IMR-90 (cell line): ENCODE measurements at regions not wholly inside any gene's neighbourhood (a gene's known extent, or its start where the extent isn't known, plus 50 kb on each side); places are given as distances from the start of the nearest gene placed in this dataset.

Experiments
- ATAC-seq: fragments of 200-7000 bp; cut with Tn5 transposase; 2 replicates; pipeline ENCODE4 v1.9.1; 2020; ENCODE audit warnings: low read depth, mild to moderate bottlenecking, moderate library complexity
- BruUV-seq: library from RNA; stranded (reverse); fragments of 400-500 nt; replicated peaks from 2 replicates; lab custom pipeline; 2021; lab: Mats Ljungman, UMichigan
- CTCF ChIA-PET: fragments of 300-600 bp; formaldehyde crosslinking; extraction: SDS; loops from one replicate; lab custom pipeline; 2021; ENCODE audit warnings: antibody characterized with exemption; lab: Yijun Ruan, JAX
- POLR2A ChIA-PET: fragments of 300-600 bp; sonication (Branson Sonifier 250); formaldehyde crosslinking; loops from one replicate; lab custom pipeline; 2022; ENCODE audit warnings: antibody characterized with exemption; ENCODE audit not compliant: unreplicated experiment; lab: Charles Lee
- DNase-seq: peaks from one replicate; pipeline ENCODE4 v3.0.0; 2013
- H2AFZ ChIP-seq: replicated peaks from 2 replicates; pipeline ENCODE3; 2013; ENCODE audit warnings: low read length, mild to moderate bottlenecking; ENCODE audit not compliant: poor library complexity
- H2AK5ac ChIP-seq: 2 replicates; pipeline ENCODE4 v1.6.1; 2013; ENCODE audit warnings: low read depth, low read length, inconsistent platforms
- H2AK9ac ChIP-seq: replicated peaks from 2 replicates; pipeline ENCODE3; 2013; ENCODE audit warnings: mild to moderate bottlenecking, low read depth, low read length, moderate library complexity; ENCODE audit not compliant: poor library complexity
- H2BK120ac ChIP-seq: 2 replicates; pipeline ENCODE4 v1.6.1; 2013; ENCODE audit warnings: low read depth, low read length, inconsistent platforms
- H2BK15ac ChIP-seq: 3 replicates; pipeline ENCODE4 v1.6.1; 2013; ENCODE audit warnings: low read depth, low read length, inconsistent platforms
- H2BK20ac ChIP-seq: 2 replicates; pipeline ENCODE4 v1.6.1; 2013; ENCODE audit warnings: low read depth, mild to moderate bottlenecking, inconsistent platforms, low read length, moderate library complexity
- H2BK5ac ChIP-seq: 2 replicates; pipeline ENCODE4 v1.6.1; 2013; ENCODE audit warnings: mild to moderate bottlenecking, low read depth, low read length, inconsistent platforms; ENCODE audit not compliant: poor library complexity, severe bottlenecking
- H3K14ac ChIP-seq: replicated peaks from 2 replicates; pipeline ENCODE4 v1.6.1; 2013; ENCODE audit warnings: low read depth, low read length, inconsistent platforms
- H3K18ac ChIP-seq: 2 replicates; pipeline ENCODE4 v1.6.1; 2013; ENCODE audit warnings: low read depth, low read length, control low read depth
- H3K23ac ChIP-seq: 2 replicates; pipeline ENCODE4 v1.6.1; 2013; ENCODE audit warnings: low read depth, low read length, inconsistent platforms
- H3K27ac ChIP-seq: 2 replicates; pipeline ENCODE4 v1.5.1; 2013; ENCODE audit warnings: mild to moderate bottlenecking, control low read depth, low read length; ENCODE audit not compliant: insufficient read depth
- H3K27me3 ChIP-seq: 2 replicates; pipeline ENCODE4 v1.6.1; 2013; ENCODE audit warnings: low read length; ENCODE audit not compliant: control insufficient read depth, insufficient read depth
- H3K36me3 ChIP-seq: 2 replicates; pipeline ENCODE4 v1.6.1; 2013; ENCODE audit warnings: low read length, mixed read lengths; ENCODE audit not compliant: control insufficient read depth, insufficient read depth
- H3K4ac ChIP-seq: 2 replicates; pipeline ENCODE4 v1.6.1; 2013; ENCODE audit warnings: low read depth, low read length, inconsistent platforms
- H3K4me1 ChIP-seq: 2 replicates; pipeline ENCODE4 v1.6.1; 2013; ENCODE audit warnings: low read length, mixed read lengths; ENCODE audit not compliant: control insufficient read depth, insufficient read depth
- H3K4me2 ChIP-seq: 2 replicates; pipeline ENCODE4 v1.6.1; 2013; ENCODE audit warnings: low read depth, mild to moderate bottlenecking, control low read depth, low read length, moderate library complexity
- H3K4me3 ChIP-seq: 2 replicates; pipeline ENCODE4 v1.5.1; 2013; ENCODE audit warnings: low read depth, mild to moderate bottlenecking, control low read depth, low read length, moderate library complexity; ENCODE audit not compliant: insufficient read depth
- H3K56ac ChIP-seq: 2 replicates; pipeline ENCODE4 v1.6.1; 2013; ENCODE audit warnings: low read length, inconsistent platforms; ENCODE audit not compliant: insufficient read depth; ENCODE audit errors: extremely low read depth
- H3K79me1 ChIP-seq, 2 experiments: 2 replicates each; pipeline ENCODE4 v1.6.1; 2013; ENCODE audit warnings: low read length in 2 of 2, inconsistent platforms in 1 of 2, low read depth in 1 of 2
- H3K9ac ChIP-seq: 2 replicates; pipeline ENCODE4 v1.6.1; 2013; ENCODE audit warnings: low read depth, low read length, control low read depth
- H3K9me1 ChIP-seq: 2 replicates; pipeline ENCODE4 v1.6.1; 2013; ENCODE audit warnings: low read length, inconsistent platforms; ENCODE audit not compliant: insufficient read depth
- H3K9me3 ChIP-seq: 2 replicates; pipeline ENCODE4 v1.6.1; 2013; ENCODE audit warnings: low read length; ENCODE audit not compliant: control insufficient read depth, insufficient read depth
- H4K20me1 ChIP-seq: 2 replicates; pipeline ENCODE4 v1.6.1; 2013; ENCODE audit warnings: low read length, inconsistent platforms; ENCODE audit not compliant: insufficient read depth
- H4K5ac ChIP-seq: 2 replicates; pipeline ENCODE4 v1.6.1; 2013; ENCODE audit warnings: mild to moderate bottlenecking, low read depth, low read length, control low read depth
- H4K8ac ChIP-seq, 2 experiments: 2 replicates each; pipeline ENCODE4 v1.6.1; 2013; ENCODE audit warnings: low read depth in 2 of 2, low read length in 2 of 2, control low read depth in 1 of 2, inconsistent platforms in 1 of 2
- H4K91ac ChIP-seq: 2 replicates; pipeline ENCODE4 v1.6.1; 2013; ENCODE audit warnings: low read depth, low read length, inconsistent platforms; ENCODE audit not compliant: insufficient read depth
- CEBPB ChIP-seq: IDR thresholded peaks from 2 replicates; pipeline ENCODE4 v1.6.1; 2012; ENCODE audit warnings: low read depth, low read length, improper control_type of control experiment
- CHD1 ChIP-seq: IDR thresholded peaks from 2 replicates; pipeline ENCODE4 v1.6.1; 2012; ENCODE audit warnings: low read depth, low read length, improper control_type of control experiment
- FOS ChIP-seq: fragments of 150-350 bp; IDR thresholded peaks from 2 replicates; pipeline ENCODE4 v1.6.1; 2016; ENCODE audit warnings: low read depth, low read length
- POLR2A ChIP-seq: IDR thresholded peaks from 2 replicates; pipeline ENCODE4 v1.6.1; 2012; ENCODE audit warnings: mild to moderate bottlenecking, low read depth, low read length
- RCOR1 ChIP-seq: IDR thresholded peaks from 2 replicates; pipeline ENCODE4 v1.6.1; 2012; ENCODE audit warnings: mild to moderate bottlenecking, low read length, improper control_type of control experiment; ENCODE audit not compliant: insufficient replicate concordance
- WGBS, 2 experiments: methylation state at CpG; one replicate each; pipeline versions ENCODE4 v1.1.5 to v1.1.7; 2013; ENCODE audit warnings: missing lambda C conversion rate in 2 of 2; ENCODE audit not compliant: insufficient read length in 1 of 2; ENCODE audit errors: extremely low coverage in 2 of 2; 5-methylcytosine and 5-hydroxymethylcytosine counted together
- dilution Hi-C: fragments of 300-500 bp; cut with HindIII; formaldehyde crosslinking; loops from one replicate; pipeline ENCODE4 v1.14.3; 2018; ENCODE audit warnings: low sequenced_read_pairs; ENCODE audit not compliant: unreplicated experiment
- in situ Hi-C: fragments of 300-500 bp; cut with MboI; formaldehyde crosslinking; loops from 3 replicates; pipeline ENCODE4 v1.14.3; 2019; ENCODE audit warnings: low sequenced_read_pairs, inconsistent platforms, mixed read lengths
- intact Hi-C: fragments of 100-400 bp; cut with micrococcal nuclease; formaldehyde crosslinking; loops from 2 replicates; pipeline ENCODE4 v1.10.0; 2022

DNA sequence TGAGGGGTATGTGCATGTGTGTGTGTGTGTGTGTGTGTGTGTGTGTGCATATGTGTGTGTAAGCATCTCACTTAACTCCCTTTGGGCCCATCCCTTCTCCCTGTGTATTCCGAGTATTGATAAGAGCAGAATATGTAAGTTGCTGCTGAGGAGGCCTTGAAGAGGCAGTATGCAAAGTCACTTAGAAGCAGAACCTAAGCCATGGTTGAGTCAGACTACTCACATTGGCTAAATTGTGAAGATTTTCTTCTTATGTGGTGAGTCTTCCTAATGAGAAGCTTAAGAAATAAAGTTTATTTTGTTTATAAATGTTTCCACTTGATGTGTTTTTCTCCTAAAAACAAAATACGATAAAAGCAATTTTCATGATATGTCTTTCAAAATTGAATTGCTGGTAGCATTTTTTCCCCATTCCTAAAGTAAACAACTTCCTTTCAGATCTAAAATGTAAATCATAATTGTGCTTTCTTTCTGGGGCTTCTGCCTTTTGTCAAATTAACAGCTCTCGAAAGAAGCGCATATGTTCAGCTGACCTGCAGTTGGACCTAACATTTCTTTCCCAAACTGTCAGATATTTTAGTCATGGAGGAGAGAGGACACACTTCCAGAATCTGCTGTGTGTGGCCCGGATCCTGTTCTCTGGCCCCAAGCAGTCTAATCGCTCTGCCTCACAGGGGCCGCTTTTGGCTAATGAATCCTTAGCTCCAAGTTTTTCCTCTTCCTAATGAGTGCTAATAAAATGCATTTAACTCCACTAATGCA is 284.0 kb downstream of the DUSP10 start:
- Histone ChIP-seq H2BK15ac (peak overlapping the region; percentile 25; the same call in 1 of the 3 replicates), H3K56ac (no peak overlapping the region), H3K18ac (no peak overlapping the region), H2AK9ac (no peak overlapping the region), H3K9me3 (no peaks in the 10 kb centered on the region), H3K27ac (no peak overlapping the region), H2AK5ac (0 out of 2 replicates have a peak overlapping the region, but pooled peaks have one; percentile 27), H4K91ac (no peak overlapping the region), H4K8ac (peak overlapping the region in 1 of 2 experiments; percentile 24; a peak in 2 of 4 replicates), H3K36me3 (no peaks in the 10 kb centered on the region), H3K27me3 (no peaks in the 10 kb centered on the region), H2AFZ (peak overlapping the region; percentile 80), H3K79me1 (no peaks in the 10 kb centered on the region), H3K4me2 (peak overlapping the region; percentile 49), H3K9ac (no peak overlapping the region), H2BK5ac (peak overlapping the region; percentile 45), H3K14ac (0 out of 2 replicates have a peak overlapping the region, but pooled peaks have one; percentile 25), H3K23ac (peak overlapping the region; percentile 59; the same call in 1 of the 2 replicates), H4K20me1 (no peaks in the 10 kb centered on the region), H2BK20ac (0 out of 2 replicates have a peak overlapping the region, but pooled peaks have one; percentile 18), H2BK120ac (no peak overlapping the region), H4K5ac (no peak overlapping the region), H3K4me1 (peaks cover 7% of the 10 kb centered on the region), H3K9me1 (no peaks in the 10 kb centered on the region), H3K4me3 (no peak overlapping the region), H3K4ac (peak overlapping the region; percentile 33; the same call in 1 of the 2 replicates)
- in situ Hi-C loops = loop anchor here (25.0 kb wide), 1 partner anchor 1179 kb away; no protein-coding TSS in a partner anchor
- TF ChIP-seq FOS (no peak), CHD1 (no peak), RCOR1 (no peak), CEBPB (no peak), POLR2A (no peak)
- dilution Hi-C loops = no loop called here
- peak; percentile 66 for ATAC-seq
- no TSS peak for BruUV-seq
- 17% methylated on average over 2 of the region's 7 CpGs; no CpG with 5 or more reads in 1 of the 2 experiments for WGBS, 2 experiments
- ChIA-PET CTCF (interaction anchor here (0.8 to 1.0 kb wide), 2 partner anchors 20 to 22 kb away, joined by 3 read pairs; no protein-coding TSS in a partner anchor), POLR2A (no interaction called here)
- DNase-seq = peak; percentile 45
- intact Hi-C loops = no loop called here
